K562 (cell line): ENCODE measurements at regions not wholly inside any gene's neighbourhood (a gene's known extent, or its start where the extent isn't known, plus 50 kb on each side); places are given as distances from the start of the nearest gene placed in this dataset.

ENCODE experiments used
- HDAC6 ChIP-seq: IDR thresholded peaks from 2 replicates; pipeline ENCODE4 v1.6.1; 2012; ENCODE audit warnings: low read depth, mild to moderate bottlenecking, control low read depth, inconsistent platforms, low read length, moderate library complexity
- MAZ ChIP-seq, 2 experiments: fragments of 450-650 bp in 1 of 2; sonication (generic) in 1 of 2; formaldehyde crosslinking; IDR thresholded peaks in 1 of 2; conservative IDR thresholded peaks in 1 of 2; 2 replicates each; pipeline versions ENCODE4 v1.4.0 to v1.5.0; 2020; ENCODE audit warnings: mild to moderate bottlenecking in 1 of 2, missing genetic modification reagents in 1 of 2
- MYNN ChIP-seq, 2 experiments: sonication (generic); formaldehyde crosslinking in 1 of 2; IDR thresholded peaks; 2 replicates each; pipeline versions ENCODE4 v1.5.0 to v1.6.1; 2016 to 2020; ENCODE audit warnings: antibody characterized with exemption in 1 of 2, missing genetic modification reagents in 1 of 2
- POLR2A ChIP-seq: fragments of 450-650 bp; conservative IDR thresholded peaks from 2 replicates; pipeline ENCODE4 v1.6.1; 2016
- SP2 ChIP-seq: IDR thresholded peaks from 2 replicates; pipeline ENCODE4 v1.6.1; 2011; ENCODE audit warnings: mild to moderate bottlenecking, low read depth, low read length, moderate library complexity; ENCODE audit not compliant: poor library complexity, severe bottlenecking; ENCODE audit errors: extremely low read depth
- ZNF174 ChIP-seq: fragments of 250-450 bp; sonication (Bioruptor Pico); IDR thresholded peaks from 2 replicates; pipeline ENCODE4 v1.4.0; 2020; ENCODE audit warnings: mild to moderate bottlenecking
- ZNF232 ChIP-seq: sonication (generic); formaldehyde crosslinking; IDR thresholded peaks from 2 replicates; pipeline ENCODE4 v1.8.0; 2022; ENCODE audit warnings: mild to moderate bottlenecking, missing genetic modification reagents
- TF ChIP-seq, protein P1 (sequence below): fragments of 450-650 bp; conservative IDR thresholded peaks from 2 replicates; pipeline ENCODE4 v1.6.1; 2016; ENCODE audit warnings: missing genetic modification characterization, low read depth, mild to moderate bottlenecking, control low read depth, missing compliant biosample characterization
- TF ChIP-seq, protein P2 (sequence below): sonication (generic); formaldehyde crosslinking; IDR thresholded peaks from 2 replicates; pipeline ENCODE4 v1.8.1; 2023; ENCODE audit warnings: mild to moderate bottlenecking, missing genetic modification reagents

DNA sequence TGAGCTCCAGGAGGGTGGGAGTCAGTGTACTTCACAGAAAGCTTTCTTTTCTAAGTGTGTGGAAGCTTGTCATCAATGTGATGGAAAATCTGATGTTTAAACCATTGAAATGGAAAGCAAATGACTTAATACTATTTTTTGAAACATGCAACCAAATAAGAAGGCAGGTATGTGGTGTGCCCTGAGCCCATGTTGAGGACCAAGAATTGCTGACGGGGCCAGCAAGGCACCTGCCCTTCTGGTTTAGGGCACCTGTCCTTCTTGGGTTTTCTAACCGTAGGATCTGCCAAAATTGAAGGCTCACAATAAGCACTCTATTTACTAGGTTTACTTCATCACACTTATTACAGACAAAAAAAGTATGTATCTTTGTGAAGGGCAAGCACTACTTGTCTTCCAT is 537.7 kb downstream of the SOCS6 start:
- TF ChIP-seq MAZ (CRISPR knock-in tag; conservative IDR thresholded peaks at IDR 0.05 in 1 of 2, IDR thresholded peaks at IDR 0.05 in 1 of 2): no peak
- TF ChIP-seq ZNF174: no peak
- TF ChIP-seq, protein P1, sequence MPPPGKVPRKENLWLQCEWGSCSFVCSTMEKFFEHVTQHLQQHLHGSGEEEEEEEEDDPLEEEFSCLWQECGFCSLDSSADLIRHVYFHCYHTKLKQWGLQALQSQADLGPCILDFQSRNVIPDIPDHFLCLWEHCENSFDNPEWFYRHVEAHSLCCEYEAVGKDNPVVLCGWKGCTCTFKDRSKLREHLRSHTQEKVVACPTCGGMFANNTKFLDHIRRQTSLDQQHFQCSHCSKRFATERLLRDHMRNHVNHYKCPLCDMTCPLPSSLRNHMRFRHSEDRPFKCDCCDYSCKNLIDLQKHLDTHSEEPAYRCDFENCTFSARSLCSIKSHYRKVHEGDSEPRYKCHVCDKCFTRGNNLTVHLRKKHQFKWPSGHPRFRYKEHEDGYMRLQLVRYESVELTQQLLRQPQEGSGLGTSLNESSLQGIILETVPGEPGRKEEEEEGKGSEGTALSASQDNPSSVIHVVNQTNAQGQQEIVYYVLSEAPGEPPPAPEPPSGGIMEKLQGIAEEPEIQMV (tag): no peak
- TF ChIP-seq POLR2A: no peak
- TF ChIP-seq, protein P2, sequence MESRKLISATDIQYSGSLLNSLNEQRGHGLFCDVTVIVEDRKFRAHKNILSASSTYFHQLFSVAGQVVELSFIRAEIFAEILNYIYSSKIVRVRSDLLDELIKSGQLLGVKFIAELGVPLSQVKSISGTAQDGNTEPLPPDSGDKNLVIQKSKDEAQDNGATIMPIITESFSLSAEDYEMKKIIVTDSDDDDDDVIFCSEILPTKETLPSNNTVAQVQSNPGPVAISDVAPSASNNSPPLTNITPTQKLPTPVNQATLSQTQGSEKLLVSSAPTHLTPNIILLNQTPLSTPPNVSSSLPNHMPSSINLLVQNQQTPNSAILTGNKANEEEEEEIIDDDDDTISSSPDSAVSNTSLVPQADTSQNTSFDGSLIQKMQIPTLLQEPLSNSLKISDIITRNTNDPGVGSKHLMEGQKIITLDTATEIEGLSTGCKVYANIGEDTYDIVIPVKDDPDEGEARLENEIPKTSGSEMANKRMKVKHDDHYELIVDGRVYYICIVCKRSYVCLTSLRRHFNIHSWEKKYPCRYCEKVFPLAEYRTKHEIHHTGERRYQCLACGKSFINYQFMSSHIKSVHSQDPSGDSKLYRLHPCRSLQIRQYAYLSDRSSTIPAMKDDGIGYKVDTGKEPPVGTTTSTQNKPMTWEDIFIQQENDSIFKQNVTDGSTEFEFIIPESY (CRISPR knock-in tag): no peak
- TF ChIP-seq ZNF232 (CRISPR knock-in tag): no peak
- no peak for TF ChIP-seq HDAC6
- no peak for TF ChIP-seq SP2
- no peak for TF ChIP-seq MYNN (IDR thresholded peaks at IDR 0.05)
- no peak for TF ChIP-seq MYNN (CRISPR knock-in tag; IDR thresholded peaks at IDR 0.05)
